Left ventricle myocardium inferior (tissue), 1 donor: ENCODE measurements at regions not wholly inside any gene's neighbourhood (a gene's known extent, or its start where the extent isn't known, plus 50 kb on each side); places are given as distances from the start of the nearest gene placed in this dataset.

Experiments used
- DNase-seq: peaks from one replicate; pipeline ENCODE4 v3.0.0-alpha.2; 2020
- H3K27ac ChIP-seq: fragments of 200-600 bp; replicated peaks from 2 replicates; pipeline ENCODE4 v1.8.0; 2021
- H3K27me3 ChIP-seq: fragments of 200-600 bp; 2 replicates; pipeline ENCODE4 v1.8.0; 2021; ENCODE audit warnings: low read depth
- H3K36me3 ChIP-seq: fragments of 200-600 bp; 2 replicates; pipeline ENCODE4 v1.8.0; 2021
- H3K4me1 ChIP-seq: fragments of 200-600 bp; 2 replicates; pipeline ENCODE4 v1.8.0; 2021
- H3K4me3 ChIP-seq: fragments of 200-600 bp; 2 replicates; pipeline ENCODE4 v1.8.0; 2021; ENCODE audit warnings: mild to moderate bottlenecking, moderate library complexity
- H3K9me3 ChIP-seq: fragments of 200-600 bp; replicated peaks from 2 replicates; pipeline ENCODE4 v1.8.0; 2021
- CTCF ChIP-seq: fragments of 200-600 bp; IDR thresholded peaks from 2 replicates; pipeline ENCODE4 v1.8.0; 2021; ENCODE audit warnings: antibody characterized with exemption, mild to moderate bottlenecking, borderline replicate concordance
- intact Hi-C: fragments of 100-400 bp; cut with micrococcal nuclease; formaldehyde crosslinking; loops from one replicate; pipeline ENCODE4 v1.11.0; 2022
- donor health status: DM: no; HTN: yes; CAD: no; lungs with severe emphysema.

GRCh38 chr10:90557385-90557784, 300.5 kb downstream of the HTR7 start:
- H3K4me1 ChIP-seq: no peaks in the 10 kb centered on the region
- H3K4me3 ChIP-seq: no peak overlapping the region
- H3K36me3 ChIP-seq: no peaks in the 10 kb centered on the region
- H3K9me3 ChIP-seq: peaks cover 25% of the 10 kb centered on the region
- intact Hi-C loops: no loop called here
- DNase-seq: no peak
- no peak for TF ChIP-seq CTCF
- H3K27me3 ChIP-seq: no peaks in the 10 kb centered on the region
- H3K27ac ChIP-seq: no peak overlapping the region

- no peak overlapping the region for H3K27ac ChIP-seq
- no peak overlapping the region for H3K4me3 ChIP-seq
- H3K4me1 ChIP-seq: no peaks in the 10 kb centered on the region
- H3K36me3 ChIP-seq: no peaks in the 10 kb centered on the region
- no peak for DNase-seq
- TF ChIP-seq CTCF: no peak
- no peaks in the 10 kb centered on the region for H3K27me3 ChIP-seq
- intact Hi-C loops: no loop called here
- peaks cover 39% of the 10 kb centered on the region for H3K9me3 ChIP-seq
Observed at GRCh38 chr10:90560331-90560730, 297.5 kb downstream of the HTR7 start.

GRCh38 chr10:90561666-90562065, 296.2 kb downstream of the HTR7 start:
- H3K36me3 ChIP-seq: no peaks in the 10 kb centered on the region
- H3K27ac ChIP-seq: no peak overlapping the region
- H3K27me3 ChIP-seq: no peaks in the 10 kb centered on the region
- H3K4me3 ChIP-seq: no peak overlapping the region
- H3K4me1 ChIP-seq: no peaks in the 10 kb centered on the region
- peaks cover 52% of the 10 kb centered on the region for H3K9me3 ChIP-seq
- TF ChIP-seq CTCF: no peak
- intact Hi-C loops: no loop called here
- no peak for DNase-seq

- Histone ChIP-seq H3K27me3 (peaks cover 6% of the 10 kb centered on the region), H3K36me3 (no peaks in the 10 kb centered on the region), H3K4me3 (no peak overlapping the region), H3K27ac (no peak overlapping the region), H3K4me1 (no peaks in the 10 kb centered on the region), H3K9me3 (peaks cover 10% of the 10 kb centered on the region)
- DNase-seq: no peak
- TF ChIP-seq CTCF: no peak
- intact Hi-C loops: no loop called here
Observed at GRCh38 chr10:90571481-90572258, 286.2 kb downstream of the HTR7 start.

- TF ChIP-seq CTCF: no peak
- intact Hi-C loops: no loop called here
- no peaks in the 10 kb centered on the region for H3K4me1 ChIP-seq
- H3K4me3 ChIP-seq: no peak overlapping the region
- H3K27me3 ChIP-seq: peaks cover 6% of the 10 kb centered on the region
- H3K9me3 ChIP-seq: no peaks in the 10 kb centered on the region
- no peak for DNase-seq
- H3K27ac ChIP-seq: no peak overlapping the region
- H3K36me3 ChIP-seq: no peaks in the 10 kb centered on the region
Observed at GRCh38 chr10:90575125-90575524, 282.7 kb downstream of the HTR7 start.
